Stimulated activated CD4-positive, alpha-beta T cell treated with anti-CD3 and anti-CD28 coated beads, Interleukin-15, amount 100 ng/mL, for 48 hours (primary cell): ENCODE measurements at regions not wholly inside any gene's neighbourhood (a gene's known extent, or its start where the extent isn't known, plus 50 kb on each side); places are given as distances from the start of the nearest gene placed in this dataset.

Experiments
- DNase-seq, 2 donors: peaks; one replicate each; pipeline ENCODE4 v3.0.0-alpha.2; 2020; ENCODE audit warnings: low read depth in 2 of 2

- DNase-seq, result no peak
Observed at GRCh38 chr2:122218596-122218995, 463.1 kb downstream of the TSN start.

DNA sequence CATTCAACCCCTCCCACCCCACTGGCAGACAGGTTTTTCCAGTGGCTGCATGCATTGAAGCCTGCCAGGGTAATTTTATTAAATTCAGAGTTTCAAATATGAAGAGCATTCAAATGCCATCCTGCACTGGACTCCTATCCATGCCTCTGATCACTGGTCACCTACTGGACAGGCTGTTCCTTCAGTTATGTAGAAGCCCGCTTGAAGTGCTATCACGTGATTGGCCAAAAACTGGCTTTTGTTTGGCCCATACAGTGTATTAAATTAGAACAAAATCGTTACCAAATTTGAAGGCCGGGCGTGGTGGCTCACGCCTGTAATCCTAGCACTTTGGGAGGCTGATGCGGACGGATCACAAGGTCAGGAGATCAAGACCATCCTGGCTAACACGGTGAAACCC, 464.1 kb downstream of the TSN start:
- no peak for DNase-seq

DNA sequence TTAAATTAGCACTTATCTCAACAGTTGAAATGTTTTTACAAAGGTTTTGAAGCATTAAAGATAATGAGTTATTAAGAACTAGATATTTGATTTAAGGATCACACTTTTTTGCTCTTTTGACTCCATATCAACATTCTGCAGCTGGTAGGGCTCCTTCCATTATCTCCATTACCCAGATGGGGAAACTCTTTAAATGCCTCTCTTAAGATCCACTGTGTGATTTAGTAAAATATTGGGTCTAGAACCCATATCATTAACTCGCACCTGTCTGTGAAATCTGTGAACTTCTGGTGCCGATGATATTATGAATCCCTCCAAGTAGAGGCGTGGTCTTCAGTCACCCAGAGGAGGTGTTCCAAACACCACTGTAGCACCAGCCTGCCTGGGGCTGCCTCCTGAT, 466.2 kb downstream of the TSN start:
- DNase-seq, result no peak

- DNase-seq, result no peak
Observed at GRCh38 chr2:122231296-122231695, 475.8 kb downstream of the TSN start.

GRCh38 chr2:122233372-122233771, 477.9 kb downstream of the TSN start:
- DNase-seq, result no peak

- DNase-seq, result no peak
Observed at GRCh38 chr2:122236152-122236874, 480.9 kb downstream of the TSN start.

DNA sequence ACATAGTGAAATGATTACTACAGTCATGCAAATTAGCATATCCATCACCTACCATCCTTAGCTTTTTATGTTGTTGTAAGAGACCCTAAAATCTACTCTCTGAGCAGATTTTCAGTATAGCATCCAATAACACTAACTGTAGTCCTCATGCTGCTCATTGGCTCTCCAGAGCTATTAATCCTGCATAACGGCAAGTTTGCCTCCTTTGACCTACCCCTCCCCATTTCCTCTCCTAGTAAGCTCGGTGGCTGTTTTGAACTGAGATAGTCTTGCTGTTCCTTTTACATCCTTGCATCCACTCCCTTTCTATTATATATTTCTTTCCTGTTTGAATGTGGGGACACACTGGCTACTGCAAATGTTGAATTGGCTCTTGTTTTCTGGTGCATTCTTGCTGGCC, 481.5 kb downstream of the TSN start:
- no peak for DNase-seq

GRCh38 chr2:122237450-122237849, 482.0 kb downstream of the TSN start:
- no peak for DNase-seq

DNA sequence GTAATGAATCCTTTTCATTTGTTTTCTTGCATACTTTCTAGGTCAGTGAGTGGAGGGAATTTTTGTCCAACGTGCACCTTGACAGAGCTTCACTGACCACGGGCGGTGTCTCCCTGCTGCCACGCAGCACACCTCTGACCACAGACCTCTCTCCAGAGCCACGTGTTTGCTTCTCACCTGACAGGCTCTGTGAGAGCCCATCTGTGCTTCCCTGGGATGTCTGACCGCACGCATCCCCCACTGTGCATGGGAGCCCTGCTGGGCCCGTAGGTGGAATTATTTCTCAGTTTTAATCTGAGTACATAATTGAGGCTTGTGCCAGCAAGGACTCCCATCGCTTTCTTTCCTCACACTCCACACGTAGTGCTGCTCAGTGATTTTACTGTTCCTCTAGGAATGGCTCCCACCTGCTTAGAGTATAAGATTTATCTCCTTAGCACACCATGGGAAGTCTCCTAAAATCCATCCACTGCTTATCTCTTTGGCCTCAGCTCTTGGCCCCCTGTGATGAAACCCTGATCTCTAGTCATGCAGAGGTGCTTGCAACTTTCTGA, 482.6 kb downstream of the TSN start:
- no peak for DNase-seq

GRCh38 chr2:122239440-122239839, 484.0 kb downstream of the TSN start:
- DNase-seq, result no peak

DNA sequence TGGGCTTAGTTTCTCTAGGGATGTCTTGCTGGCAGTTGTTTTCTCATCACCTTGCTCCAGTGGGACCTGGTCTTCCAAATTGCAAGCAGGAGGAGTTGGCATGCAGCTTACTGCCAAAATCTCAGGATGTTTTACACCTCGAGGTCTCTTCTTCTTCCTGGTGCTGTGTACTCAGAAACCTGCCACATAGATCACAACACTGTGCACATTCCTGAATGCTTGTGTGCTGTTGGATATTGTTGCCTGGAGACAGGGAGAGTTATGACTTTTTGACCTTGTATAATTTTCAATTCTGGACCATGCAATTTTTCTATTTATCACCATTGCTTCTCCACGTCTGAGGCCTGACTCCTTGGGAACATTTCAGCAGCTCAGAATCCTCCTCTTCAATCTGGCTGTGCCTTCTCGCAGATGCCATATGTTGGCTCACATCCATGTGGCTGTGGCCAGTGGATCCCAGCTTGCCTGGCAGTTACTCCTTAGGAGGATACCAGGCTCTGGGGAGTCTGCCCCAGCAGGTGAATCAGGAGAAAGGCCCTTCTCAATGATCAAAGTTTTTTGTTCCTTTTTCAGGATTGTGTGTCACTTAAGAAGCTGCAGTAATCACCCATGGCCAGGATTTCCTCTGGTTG, 489.3 kb downstream of the TSN start:
- no peak for DNase-seq

DNA sequence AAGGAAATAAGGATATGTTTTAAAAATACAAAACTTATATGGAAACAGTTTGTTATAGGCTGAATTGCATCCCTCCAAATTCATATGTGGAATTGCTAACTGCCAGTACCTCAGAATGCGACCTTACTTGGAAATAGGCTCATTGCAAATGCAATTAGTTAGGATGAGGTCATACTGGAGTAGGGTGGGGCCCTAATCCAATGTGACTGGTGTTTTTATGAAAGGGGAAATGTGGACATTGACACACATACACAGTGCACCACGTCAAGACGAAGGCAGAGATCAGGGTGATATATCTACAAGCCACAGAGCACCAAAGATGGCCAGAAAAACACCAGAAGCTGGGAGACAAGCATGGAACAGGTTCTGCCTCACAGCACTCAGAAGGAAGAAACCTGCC, 494.2 kb downstream of the TSN start:
- no peak for DNase-seq

DNA sequence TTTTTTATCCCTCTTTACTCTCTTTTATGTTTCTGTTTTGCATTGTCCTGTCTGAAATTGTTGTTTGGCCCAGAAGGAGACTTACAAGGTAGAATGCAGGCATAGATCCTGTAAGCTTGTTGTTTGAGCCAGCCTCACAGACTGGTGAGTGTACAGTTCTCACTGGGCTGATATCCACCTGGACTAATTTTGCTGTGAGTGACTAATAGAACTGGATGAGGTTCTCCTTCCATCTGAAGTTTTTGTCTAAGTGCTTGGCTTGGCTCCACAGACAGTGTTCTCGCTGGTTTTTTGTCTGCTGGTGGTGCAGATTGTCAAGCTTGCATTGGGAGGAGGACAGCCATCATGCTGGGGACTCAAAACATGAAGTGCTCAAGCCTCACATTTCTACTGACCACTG, 495.7 kb downstream of the TSN start:
- DNase-seq, result no peak

GRCh38 chr2:122251566-122251965, 496.1 kb downstream of the TSN start:
- no peak for DNase-seq

DNA sequence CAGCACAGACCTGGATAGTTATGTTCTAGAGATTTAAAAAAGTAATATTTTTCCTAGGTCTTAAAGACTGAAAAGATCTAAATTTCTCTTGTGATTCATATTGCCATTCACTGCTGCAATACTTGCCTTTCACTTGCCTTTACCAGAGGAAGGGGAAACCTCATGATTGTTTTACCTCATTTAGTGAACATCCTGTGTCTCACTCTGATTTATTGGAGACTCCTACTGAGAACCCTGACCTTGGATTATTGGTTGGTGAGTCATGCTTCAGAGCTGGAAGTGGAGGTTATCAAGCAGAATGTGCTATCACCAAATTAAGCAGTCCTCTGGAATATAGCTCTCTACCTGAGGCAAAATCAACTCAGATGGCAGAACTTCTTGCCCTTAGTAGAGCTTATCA, 500.5 kb downstream of the TSN start:
- DNase-seq, result no peak

DNA sequence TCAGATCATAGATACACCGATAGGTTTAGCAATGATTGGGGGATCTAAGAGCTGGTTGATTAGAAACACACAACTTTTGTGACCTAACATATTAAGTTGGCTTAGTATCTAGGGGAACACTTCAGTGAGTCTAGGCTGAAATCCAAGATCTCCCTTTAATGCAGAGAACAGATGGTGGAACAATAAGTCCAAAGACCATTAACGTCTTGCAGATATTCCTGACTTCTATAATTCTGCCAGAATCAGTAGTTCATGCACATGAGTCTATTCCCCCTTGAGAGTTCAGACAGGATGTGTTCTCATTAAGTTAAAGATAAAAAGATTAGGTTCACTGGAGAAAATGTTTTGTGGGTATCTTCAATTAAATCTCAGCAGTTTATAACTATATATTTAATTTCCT, 506.5 kb downstream of the TSN start:
- no peak for DNase-seq

GRCh38 chr2:122263746-122264145, 508.3 kb downstream of the TSN start:
- no peak for DNase-seq

GRCh38 chr2:122266636-122267035, 511.2 kb downstream of the TSN start:
- no peak for DNase-seq

DNA sequence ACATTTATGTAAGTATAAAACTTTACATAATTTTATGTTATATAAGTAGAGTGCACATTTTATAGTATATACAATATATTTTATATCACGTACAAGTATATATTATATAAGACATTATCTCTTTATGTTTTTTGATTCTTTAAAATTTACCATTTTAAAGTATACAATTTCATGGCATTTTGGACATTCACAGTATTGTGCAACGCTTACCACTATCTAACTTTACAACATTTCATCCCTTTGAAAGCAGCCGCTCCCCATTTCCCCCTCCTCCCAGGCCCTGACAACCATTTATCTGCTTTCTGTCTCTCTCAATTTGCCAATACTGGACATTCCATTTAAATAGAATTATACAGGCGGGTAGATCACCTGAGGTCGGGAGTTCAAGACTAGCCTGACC, 512.5 kb downstream of the TSN start:
- DNase-seq, result no peak

- no peak for DNase-seq
Observed at GRCh38 chr2:122273785-122274419, 518.5 kb downstream of the TSN start.

DNA sequence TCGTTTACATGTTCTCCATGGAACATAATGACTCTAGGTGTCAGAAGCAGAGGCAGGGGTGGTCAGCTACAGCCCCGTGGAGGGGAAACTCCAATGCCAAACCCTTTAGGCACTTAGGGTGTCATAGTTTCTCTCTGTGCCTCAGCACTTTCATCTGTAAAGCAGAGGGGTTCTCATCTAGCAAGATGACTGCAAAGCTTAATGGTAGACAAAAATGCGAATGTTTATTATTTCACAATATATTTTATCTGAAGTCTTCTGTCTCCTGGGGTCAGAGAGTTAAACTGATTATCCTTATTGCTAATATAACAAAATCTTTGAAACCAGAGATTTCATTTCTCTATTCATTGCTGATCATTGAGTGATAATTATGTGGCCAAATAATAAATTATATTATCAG, 522.5 kb downstream of the TSN start:
- DNase-seq, result no peak

DNA sequence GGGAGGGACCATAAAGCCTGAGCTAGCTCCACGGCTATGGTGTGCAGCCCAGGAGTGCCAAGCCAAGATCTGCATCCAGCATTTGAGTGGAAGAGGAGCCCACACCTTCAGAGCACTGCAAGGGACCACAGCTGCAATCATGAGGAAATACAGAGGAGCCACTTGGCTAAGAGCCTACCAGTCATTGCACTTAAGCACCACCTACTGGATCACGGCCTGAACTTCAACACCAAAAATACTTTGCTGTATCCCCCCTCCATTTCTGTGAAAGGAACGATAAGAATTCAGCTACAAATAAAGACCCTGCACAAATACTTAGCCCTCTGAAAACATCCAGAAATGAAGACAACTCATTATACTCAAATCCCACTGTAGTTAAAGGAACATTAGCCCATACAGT, 545.3 kb downstream of the TSN start:
- no peak for DNase-seq

DNA sequence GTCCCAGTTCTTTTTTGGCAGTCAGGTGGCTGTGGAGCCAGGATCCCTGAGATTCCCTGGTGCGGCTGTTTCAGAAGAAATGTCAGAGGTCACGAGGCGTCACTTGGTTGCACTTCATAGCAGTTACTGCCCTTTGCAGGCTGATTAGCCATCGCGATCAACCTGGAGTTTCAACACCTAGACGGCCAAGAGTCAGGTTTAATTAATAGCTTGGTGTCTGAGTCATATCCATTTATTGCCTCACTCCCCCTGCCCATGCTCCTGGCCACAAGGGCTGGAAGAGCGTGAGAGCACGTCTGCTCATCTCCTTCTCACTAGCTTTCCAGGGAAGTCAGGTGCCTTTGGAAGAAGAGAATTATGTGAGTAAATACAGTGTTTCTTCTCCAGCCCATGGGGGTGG, 552.3 kb downstream of the TSN start:
- no peak for DNase-seq
